GM12878 (cell line): ENCODE measurements at regions not wholly inside any gene's neighbourhood (a gene's known extent, or its start where the extent isn't known, plus 50 kb on each side); places are given as distances from the start of the nearest gene placed in this dataset.

ENCODE experiments used
- ATAC-seq: fragments of 200-7000 bp; cut with Tn5 transposase; 3 replicates; pipeline ENCODE4 v1.9.1; 2020; ENCODE audit warnings: mild to moderate bottlenecking, moderate library complexity
- BruUV-seq: library from RNA; stranded (reverse); fragments of 400-500 nt; replicated peaks from 2 replicates; lab custom pipeline; 2021; lab: Mats Ljungman, UMichigan
- CTCF ChIA-PET: fragments of 300-600 bp; sonication (Branson Sonifier 250); formaldehyde crosslinking; extraction: SDS; loops from one replicate; lab custom pipeline; 2021; ENCODE audit warnings: inconsistent platforms; lab: Yijun Ruan, JAX
- POLR2A ChIA-PET: fragments of 350-600 bp; formaldehyde crosslinking; extraction: SDS; loops from one replicate; lab custom pipeline; 2021; ENCODE audit warnings: inconsistent platforms; lab: Charles Lee
- RAD21 ChIA-PET: fragments of 300-600 bp; sonication (Branson Sonifier 250); formaldehyde crosslinking; loops from one replicate; lab custom pipeline; 2023; ENCODE audit warnings: antibody characterized with exemption; ENCODE audit not compliant: unreplicated experiment; lab: Charles Lee
- SMC1A ChIA-PET: fragments of 300-600 bp; sonication (Branson Sonifier 250); formaldehyde crosslinking; loops from one replicate; lab custom pipeline; 2023; ENCODE audit not compliant: unreplicated experiment, uncharacterized antibody; lab: Charles Lee
- DNase-seq: peaks from one replicate; pipeline ENCODE4 v3.0.0-alpha.2; 2011; ENCODE audit warnings: low read depth, low spot score
- FAIRE-seq: peaks from 3 replicates; lab custom pipeline; 2011; peaks lifted over from hg19 to GRCh38; lab: Jason Lieb, UNC
- H2AFZ ChIP-seq: 2 replicates; pipeline ENCODE4 v1.6.0; 2011; ENCODE audit warnings: low read depth, low read length, control low read depth; ENCODE audit not compliant: control insufficient read depth
- H3K27ac ChIP-seq: 2 replicates; pipeline ENCODE4 v1.5.1; 2011; ENCODE audit warnings: control low read depth; ENCODE audit not compliant: control insufficient read depth, insufficient read depth
- H3K27me3 ChIP-seq, 2 experiments: replicated peaks in 1 of 2; 2 replicates each; pipeline versions ENCODE4 v1.6.0 to v1.6.1; 2011; ENCODE audit warnings: low read length in 1 of 2; ENCODE audit not compliant: control insufficient read depth in 2 of 2, insufficient read depth in 2 of 2
- H3K36me3 ChIP-seq, 2 experiments: 2 replicates each; pipeline ENCODE4 v1.5.1; 2011; ENCODE audit warnings: low read length in 1 of 2; ENCODE audit not compliant: control insufficient read depth in 2 of 2, insufficient read depth in 2 of 2
- H3K4me1 ChIP-seq: 2 replicates; pipeline ENCODE4 v1.6.1; 2011; ENCODE audit warnings: mild to moderate bottlenecking, low read length, moderate library complexity, mixed read lengths; ENCODE audit not compliant: control insufficient read depth, insufficient read depth
- H3K4me2 ChIP-seq: 2 replicates; pipeline ENCODE4 v1.6.0; 2011; ENCODE audit warnings: control low read depth; ENCODE audit not compliant: control insufficient read depth, insufficient read depth
- H3K4me3 ChIP-seq: fragments of 200-600 bp; sonication (generic); 2 replicates; pipeline ENCODE4 v1.5.1; 2016
- H3K79me2 ChIP-seq: 2 replicates; pipeline ENCODE4 v1.6.0; 2011; ENCODE audit warnings: low read length; ENCODE audit not compliant: control insufficient read depth, insufficient read depth
- H3K9ac ChIP-seq: 2 replicates; pipeline ENCODE4 v1.8.0; 2011; ENCODE audit warnings: low read length, control low read depth, mixed read lengths; ENCODE audit not compliant: control insufficient read depth, insufficient read depth
- H3K9me3 ChIP-seq: replicated peaks from 3 replicates; pipeline ENCODE4 v1.5.1; 2011; ENCODE audit warnings: mild to moderate bottlenecking, low read length; ENCODE audit not compliant: control insufficient read depth, insufficient read depth
- H4K20me1 ChIP-seq: 2 replicates; pipeline ENCODE4 v1.6.0; 2011; ENCODE audit not compliant: control insufficient read depth, insufficient read depth
- ASH2L ChIP-seq: fragments of 300-600, 200-600 bp; sonication (generic); IDR thresholded peaks from 2 replicates; pipeline ENCODE4 v1.6.1; 2017; ENCODE audit warnings: low read depth, mild to moderate bottlenecking, borderline replicate concordance
- BACH1 ChIP-seq: fragments of 450-650 bp; IDR thresholded peaks from 2 replicates; pipeline ENCODE4 v1.6.1; 2017; ENCODE audit warnings: mild to moderate bottlenecking, borderline replicate concordance
- CHD1 ChIP-seq: IDR thresholded peaks from 2 replicates; pipeline ENCODE4 v1.6.1; 2012; ENCODE audit warnings: low read depth, low read length, improper control_type of control experiment
- EZH2 ChIP-seq: IDR thresholded peaks from 2 replicates; pipeline ENCODE4 v1.6.1; 2012; ENCODE audit warnings: low read depth, mild to moderate bottlenecking, control low read depth, inconsistent platforms, low read length, borderline replicate concordance; ENCODE audit not compliant: control insufficient read depth
- FOXK2 ChIP-seq: fragments of 450-650 bp; IDR thresholded peaks from 2 replicates; pipeline ENCODE4 v1.6.1; 2017; ENCODE audit warnings: mild to moderate bottlenecking, moderate library complexity
- NRF1 ChIP-seq: conservative IDR thresholded peaks from 2 replicates; pipeline ENCODE4 v1.6.1; 2011; ENCODE audit warnings: mild to moderate bottlenecking, low read depth, low read length, improper control_type of control experiment
- RCOR1 ChIP-seq: conservative IDR thresholded peaks from 2 replicates; pipeline ENCODE4 v1.6.1; 2012; ENCODE audit warnings: low read depth, low read length, improper control_type of control experiment
- SMAD1 ChIP-seq: fragments of 450-650 bp; IDR thresholded peaks from 2 replicates; pipeline ENCODE4 v1.6.1; 2018; ENCODE audit warnings: mild to moderate bottlenecking, low read depth; ENCODE audit not compliant: partially characterized antibody
- SMAD5 ChIP-seq: IDR thresholded peaks from 2 replicates; pipeline ENCODE4 v1.6.1; 2016; ENCODE audit warnings: antibody characterized with exemption, low read depth
- STAT1 ChIP-seq: fragments of 450-650 bp; conservative IDR thresholded peaks from 2 replicates; pipeline ENCODE4 v1.6.1; 2014; ENCODE audit warnings: antibody characterized with exemption, mild to moderate bottlenecking
- YBX1 ChIP-seq: fragments of 450-650 bp; IDR thresholded peaks from 2 replicates; pipeline ENCODE4 v1.6.1; 2016; ENCODE audit warnings: antibody characterized with exemption
- ZNF274 ChIP-seq: IDR thresholded peaks from one replicate; pipeline ENCODE4 v1.8.0; 2011; ENCODE audit not compliant: insufficient read length, insufficient read depth
- ZNF622 ChIP-seq: fragments of 450-650 bp; IDR thresholded peaks from 2 replicates; pipeline ENCODE4 v1.6.1; 2017; ENCODE audit warnings: mild to moderate bottlenecking, inconsistent platforms
- WGBS: methylation state at CpG from one replicate; pipeline ENCODE4 v1.1.6; 2016; ENCODE audit warnings: low lambda C conversion rate; ENCODE audit not compliant: insufficient replicate concordance, insufficient coverage; ENCODE audit errors: missing lambda C conversion rate; 5-methylcytosine and 5-hydroxymethylcytosine counted together
- in situ Hi-C: fragments of 300-500 bp; cut with MboI; formaldehyde crosslinking; loops from 9 replicates; pipeline ENCODE4 v1.14.3; 2018; ENCODE audit warnings: mixed read lengths
- intact Hi-C: fragments of 100-400 bp; cut with micrococcal nuclease; formaldehyde crosslinking; loops from one replicate; pipeline ENCODE4 v1.14.2; 2022; ENCODE audit not compliant: unreplicated experiment
- TF ChIP-seq, protein P1 (sequence below): fragments of 450-650 bp; formaldehyde crosslinking; IDR thresholded peaks from 2 replicates; pipeline ENCODE4 v1.5.0; 2022; ENCODE audit warnings: mild to moderate bottlenecking, missing genetic modification characterization
- TF ChIP-seq, protein P2 (sequence below): fragments of 450-650 bp; IDR thresholded peaks from 2 replicates; pipeline ENCODE4 v1.6.1; 2018; ENCODE audit warnings: mild to moderate bottlenecking, low read depth, moderate library complexity; ENCODE audit not compliant: partially characterized antibody
- TF ChIP-seq, protein P3 (sequence below): fragments of 450-650 bp; IDR thresholded peaks from 2 replicates; pipeline ENCODE4 v1.6.1; 2016; ENCODE audit warnings: mild to moderate bottlenecking

DNA sequence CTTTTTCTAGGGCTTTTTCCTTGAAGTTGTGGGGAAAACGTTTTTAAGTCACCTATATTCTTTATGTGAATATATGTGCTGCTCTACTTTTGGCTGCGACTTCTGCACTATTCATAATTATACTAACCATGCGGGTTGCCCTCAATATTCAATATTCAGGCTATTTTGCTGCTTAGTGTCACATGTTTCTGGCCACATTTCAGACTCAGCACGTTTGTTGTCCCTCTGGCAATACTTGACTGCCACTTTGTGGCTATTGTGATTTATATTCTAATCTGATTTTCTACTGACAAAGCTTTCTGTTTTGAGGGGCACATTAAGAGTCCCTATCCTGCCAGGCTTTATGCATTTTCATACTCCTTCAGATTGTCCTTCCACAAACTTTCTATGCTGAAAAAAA lies 63.9 kb upstream of the CT45A1 start (continued):
- TF ChIP-seq, protein P1, sequence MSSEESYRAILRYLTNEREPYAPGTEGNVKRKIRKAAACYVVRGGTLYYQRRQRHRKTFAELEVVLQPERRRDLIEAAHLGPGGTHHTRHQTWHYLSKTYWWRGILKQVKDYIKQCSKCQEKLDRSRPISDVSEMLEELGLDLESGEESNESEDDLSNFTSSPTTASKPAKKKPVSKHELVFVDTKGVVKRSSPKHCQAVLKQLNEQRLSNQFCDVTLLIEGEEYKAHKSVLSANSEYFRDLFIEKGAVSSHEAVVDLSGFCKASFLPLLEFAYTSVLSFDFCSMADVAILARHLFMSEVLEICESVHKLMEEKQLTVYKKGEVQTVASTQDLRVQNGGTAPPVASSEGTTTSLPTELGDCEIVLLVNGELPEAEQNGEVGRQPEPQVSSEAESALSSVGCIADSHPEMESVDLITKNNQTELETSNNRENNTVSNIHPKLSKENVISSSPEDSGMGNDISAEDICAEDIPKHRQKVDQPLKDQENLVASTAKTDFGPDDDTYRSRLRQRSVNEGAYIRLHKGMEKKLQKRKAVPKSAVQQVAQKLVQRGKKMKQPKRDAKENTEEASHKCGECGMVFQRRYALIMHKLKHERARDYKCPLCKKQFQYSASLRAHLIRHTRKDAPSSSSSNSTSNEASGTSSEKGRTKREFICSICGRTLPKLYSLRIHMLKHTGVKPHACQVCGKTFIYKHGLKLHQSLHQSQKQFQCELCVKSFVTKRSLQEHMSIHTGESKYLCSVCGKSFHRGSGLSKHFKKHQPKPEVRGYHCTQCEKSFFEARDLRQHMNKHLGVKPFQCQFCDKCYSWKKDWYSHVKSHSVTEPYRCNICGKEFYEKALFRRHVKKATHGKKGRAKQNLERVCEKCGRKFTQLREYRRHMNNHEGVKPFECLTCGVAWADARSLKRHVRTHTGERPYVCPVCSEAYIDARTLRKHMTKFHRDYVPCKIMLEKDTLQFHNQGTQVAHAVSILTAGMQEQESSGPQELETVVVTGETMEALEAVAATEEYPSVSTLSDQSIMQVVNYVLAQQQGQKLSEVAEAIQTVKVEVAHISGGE (CRISPR knock-in tag) = no peak
- TF ChIP-seq NRF1 (no peak), FOXK2 (no peak), SMAD5 (no peak)

DNA sequence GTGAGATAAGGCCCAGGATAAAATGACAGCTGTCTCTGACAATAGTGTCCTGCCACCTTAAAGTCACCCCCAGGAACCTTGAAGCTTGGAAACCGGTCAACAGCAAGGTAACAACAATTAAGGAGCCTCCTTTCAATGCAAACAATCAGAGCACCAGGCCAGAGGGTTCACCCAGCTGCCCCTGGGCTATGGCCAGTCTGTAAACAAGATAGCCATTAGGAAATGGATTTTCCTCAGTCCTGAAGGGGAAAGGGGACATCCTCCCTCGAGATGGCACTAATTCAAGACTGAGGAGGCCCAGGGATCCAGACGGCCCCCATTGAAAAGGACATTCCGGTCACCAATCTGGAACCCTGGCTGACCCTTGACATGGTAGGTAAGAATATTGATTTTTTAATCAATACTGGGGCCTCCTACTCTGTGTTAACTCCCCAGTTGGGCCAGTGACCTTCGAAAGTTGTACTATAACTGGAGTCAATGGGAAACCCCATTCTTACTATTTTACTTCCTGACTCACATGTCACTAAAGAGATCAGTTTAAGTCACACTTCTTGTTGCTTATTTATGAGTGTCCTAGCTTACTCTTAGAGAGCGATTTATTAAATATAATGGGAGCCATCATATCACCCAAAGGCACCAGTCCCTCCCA lies 61.7 kb upstream of the CT45A1 start:
- intact Hi-C loops = no loop called here
- POLR2A ChIA-PET = no interaction called here
- TF ChIP-seq ZNF622 (no peak), ASH2L (no peak), BACH1 (no peak), FOXK2 (no peak), SMAD1 (no peak), RCOR1 (no peak), EZH2 (no peak), ZNF274 (no peak), STAT1 (no peak), CHD1 (no peak), YBX1 (no peak)
- TF ChIP-seq, protein P2, sequence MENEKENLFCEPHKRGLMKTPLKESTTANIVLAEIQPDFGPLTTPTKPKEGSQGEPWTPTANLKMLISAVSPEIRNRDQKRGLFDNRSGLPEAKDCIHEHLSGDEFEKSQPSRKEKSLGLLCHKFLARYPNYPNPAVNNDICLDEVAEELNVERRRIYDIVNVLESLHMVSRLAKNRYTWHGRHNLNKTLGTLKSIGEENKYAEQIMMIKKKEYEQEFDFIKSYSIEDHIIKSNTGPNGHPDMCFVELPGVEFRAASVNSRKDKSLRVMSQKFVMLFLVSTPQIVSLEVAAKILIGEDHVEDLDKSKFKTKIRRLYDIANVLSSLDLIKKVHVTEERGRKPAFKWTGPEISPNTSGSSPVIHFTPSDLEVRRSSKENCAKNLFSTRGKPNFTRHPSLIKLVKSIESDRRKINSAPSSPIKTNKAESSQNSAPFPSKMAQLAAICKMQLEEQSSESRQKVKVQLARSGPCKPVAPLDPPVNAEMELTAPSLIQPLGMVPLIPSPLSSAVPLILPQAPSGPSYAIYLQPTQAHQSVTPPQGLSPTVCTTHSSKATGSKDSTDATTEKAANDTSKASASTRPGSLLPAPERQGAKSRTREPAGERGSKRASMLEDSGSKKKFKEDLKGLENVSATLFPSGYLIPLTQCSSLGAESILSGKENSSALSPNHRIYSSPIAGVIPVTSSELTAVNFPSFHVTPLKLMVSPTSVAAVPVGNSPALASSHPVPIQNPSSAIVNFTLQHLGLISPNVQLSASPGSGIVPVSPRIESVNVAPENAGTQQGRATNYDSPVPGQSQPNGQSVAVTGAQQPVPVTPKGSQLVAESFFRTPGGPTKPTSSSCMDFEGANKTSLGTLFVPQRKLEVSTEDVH = no peak
- TF ChIP-seq, protein P3, sequence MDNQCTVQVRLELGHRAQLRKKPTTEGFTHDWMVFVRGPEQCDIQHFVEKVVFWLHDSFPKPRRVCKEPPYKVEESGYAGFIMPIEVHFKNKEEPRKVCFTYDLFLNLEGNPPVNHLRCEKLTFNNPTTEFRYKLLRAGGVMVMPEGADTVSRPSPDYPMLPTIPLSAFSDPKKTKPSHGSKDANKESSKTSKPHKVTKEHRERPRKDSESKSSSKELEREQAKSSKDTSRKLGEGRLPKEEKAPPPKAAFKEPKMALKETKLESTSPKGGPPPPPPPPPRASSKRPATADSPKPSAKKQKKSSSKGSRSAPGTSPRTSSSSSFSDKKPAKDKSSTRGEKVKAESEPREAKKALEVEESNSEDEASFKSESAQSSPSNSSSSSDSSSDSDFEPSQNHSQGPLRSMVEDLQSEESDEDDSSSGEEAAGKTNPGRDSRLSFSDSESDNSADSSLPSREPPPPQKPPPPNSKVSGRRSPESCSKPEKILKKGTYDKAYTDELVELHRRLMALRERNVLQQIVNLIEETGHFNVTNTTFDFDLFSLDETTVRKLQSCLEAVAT = no peak

More for the DNA sequence above, 61.7 kb upstream of the CT45A1 start:
- ChIA-PET RAD21 (no interaction called here), CTCF (interaction anchor here (1.3 kb wide), 2 partner anchors 26 to 279 kb away, joined by 3 read pairs; no protein-coding TSS in a partner anchor), SMC1A (interaction anchor here (1.3 kb wide), 1 partner anchor 19 kb away, joined by 3 read pairs; no protein-coding TSS in a partner anchor)
- ATAC-seq (peak; percentile 75), FAIRE-seq (no peak), DNase-seq (no peak)
- no peak overlapping the region for H3K4me3 ChIP-seq
- peaks cover 4% of the 10 kb centered on the region for H3K4me1 ChIP-seq
- H4K20me1 ChIP-seq = no peaks in the 10 kb centered on the region
- H3K27ac ChIP-seq = no peak overlapping the region
- no peaks in the 10 kb centered on the region for H3K79me2 ChIP-seq
- 36% methylated on average over 6 of the region's 6 CpGs for WGBS
- H3K36me3 ChIP-seq = no peaks in the 10 kb centered on the region
- H2AFZ ChIP-seq = no peak overlapping the region; the same call in 1 of the 2 replicates
- no peak overlapping the region for H3K4me2 ChIP-seq
- in situ Hi-C loops = no loop called here
- no peak overlapping the region for H3K9ac ChIP-seq
- H3K9me3 ChIP-seq = no peaks in the 10 kb centered on the region
- H3K27me3 ChIP-seq = no peaks in the 10 kb centered on the region
- no TSS peak for BruUV-seq
